ENCODE measurements at regions not wholly inside any gene's neighbourhood (a gene's known extent, or its start where the extent isn't known, plus 50 kb on each side); places are given as distances from the start of the nearest gene placed in this dataset.

GRCh38 chr21:15443740-15444117 lies 286.1 kb upstream of the USP25 start:
- TF ChIP-seq POLR2A (IDR thresholded peaks at IDR 0.05) (no peak), EP300 (IDR thresholded peaks at IDR 0.05) (no peak)
- TF ChIP-seq, protein P1, sequence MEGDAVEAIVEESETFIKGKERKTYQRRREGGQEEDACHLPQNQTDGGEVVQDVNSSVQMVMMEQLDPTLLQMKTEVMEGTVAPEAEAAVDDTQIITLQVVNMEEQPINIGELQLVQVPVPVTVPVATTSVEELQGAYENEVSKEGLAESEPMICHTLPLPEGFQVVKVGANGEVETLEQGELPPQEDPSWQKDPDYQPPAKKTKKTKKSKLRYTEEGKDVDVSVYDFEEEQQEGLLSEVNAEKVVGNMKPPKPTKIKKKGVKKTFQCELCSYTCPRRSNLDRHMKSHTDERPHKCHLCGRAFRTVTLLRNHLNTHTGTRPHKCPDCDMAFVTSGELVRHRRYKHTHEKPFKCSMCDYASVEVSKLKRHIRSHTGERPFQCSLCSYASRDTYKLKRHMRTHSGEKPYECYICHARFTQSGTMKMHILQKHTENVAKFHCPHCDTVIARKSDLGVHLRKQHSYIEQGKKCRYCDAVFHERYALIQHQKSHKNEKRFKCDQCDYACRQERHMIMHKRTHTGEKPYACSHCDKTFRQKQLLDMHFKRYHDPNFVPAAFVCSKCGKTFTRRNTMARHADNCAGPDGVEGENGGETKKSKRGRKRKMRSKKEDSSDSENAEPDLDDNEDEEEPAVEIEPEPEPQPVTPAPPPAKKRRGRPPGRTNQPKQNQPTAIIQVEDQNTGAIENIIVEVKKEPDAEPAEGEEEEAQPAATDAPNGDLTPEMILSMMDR (IDR thresholded peaks at IDR 0.05) = no peak
